GM12878 (cell line): ENCODE measurements at regions not wholly inside any gene's neighbourhood (a gene's known extent, or its start where the extent isn't known, plus 50 kb on each side); places are given as distances from the start of the nearest gene placed in this dataset.

Source experiments
- RFX5 ChIP-seq: IDR thresholded peaks from 2 replicates; pipeline ENCODE4 v1.6.1; 2011; ENCODE audit warnings: low read depth, low read length, improper control_type of control experiment
- ZNF274 ChIP-seq: IDR thresholded peaks from one replicate; pipeline ENCODE4 v1.8.0; 2011; ENCODE audit not compliant: insufficient read length, insufficient read depth
- ZNF622 ChIP-seq: fragments of 450-650 bp; IDR thresholded peaks from 2 replicates; pipeline ENCODE4 v1.6.1; 2017; ENCODE audit warnings: mild to moderate bottlenecking, inconsistent platforms
- TF ChIP-seq, protein P1 (sequence below): IDR thresholded peaks from 2 replicates; pipeline ENCODE4 v1.6.1; 2011; ENCODE audit warnings: low read depth, mild to moderate bottlenecking, low read length, moderate library complexity, borderline replicate concordance; ENCODE audit errors: extremely low read depth
- TF ChIP-seq, protein P2 (sequence below), 3 experiments: IDR thresholded peaks in 2 of 3; conservative IDR thresholded peaks in 1 of 3; 2 replicates each; pipeline ENCODE4 v1.5.1; 2011; ENCODE audit warnings: low read depth in 3 of 3, low read length in 3 of 3, mild to moderate bottlenecking in 3 of 3, control low read depth in 2 of 3, moderate library complexity in 2 of 3, inconsistent platforms in 1 of 3, mixed read lengths in 1 of 3; ENCODE audit not compliant: control insufficient read depth in 2 of 3, insufficient read depth in 1 of 3; ENCODE audit errors: extremely low read depth in 1 of 3
- TF ChIP-seq, protein P3 (sequence below): IDR thresholded peaks from 2 replicates; pipeline ENCODE4 v1.6.1; 2011; ENCODE audit warnings: borderline replicate concordance, low read depth, mild to moderate bottlenecking, moderate library complexity, mixed read lengths, low read length; ENCODE audit not compliant: insufficient read depth; ENCODE audit errors: extremely low read length

DNA sequence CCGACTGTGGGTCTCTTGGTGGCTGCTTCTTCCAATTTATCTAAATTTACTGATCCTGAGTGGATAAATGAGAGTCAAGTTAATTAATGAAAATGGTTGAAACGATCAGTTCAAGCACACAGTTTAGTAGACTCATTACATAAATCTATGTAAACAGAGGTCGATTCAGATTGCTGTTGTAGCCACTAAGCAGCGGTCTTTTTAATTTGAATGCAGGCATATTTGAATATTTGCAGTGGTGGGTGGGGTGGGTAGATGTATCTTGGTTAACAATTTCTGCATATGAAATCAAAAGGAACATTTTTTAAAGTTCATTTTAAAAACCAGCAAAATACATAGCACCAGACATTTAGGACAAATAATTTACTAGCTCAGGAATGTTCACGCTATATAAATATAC is 325.9 kb downstream of the KLF12 start:
- TF ChIP-seq, protein P1, sequence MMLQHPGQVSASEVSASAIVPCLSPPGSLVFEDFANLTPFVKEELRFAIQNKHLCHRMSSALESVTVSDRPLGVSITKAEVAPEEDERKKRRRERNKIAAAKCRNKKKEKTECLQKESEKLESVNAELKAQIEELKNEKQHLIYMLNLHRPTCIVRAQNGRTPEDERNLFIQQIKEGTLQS = no peak
- TF ChIP-seq, protein P2, sequence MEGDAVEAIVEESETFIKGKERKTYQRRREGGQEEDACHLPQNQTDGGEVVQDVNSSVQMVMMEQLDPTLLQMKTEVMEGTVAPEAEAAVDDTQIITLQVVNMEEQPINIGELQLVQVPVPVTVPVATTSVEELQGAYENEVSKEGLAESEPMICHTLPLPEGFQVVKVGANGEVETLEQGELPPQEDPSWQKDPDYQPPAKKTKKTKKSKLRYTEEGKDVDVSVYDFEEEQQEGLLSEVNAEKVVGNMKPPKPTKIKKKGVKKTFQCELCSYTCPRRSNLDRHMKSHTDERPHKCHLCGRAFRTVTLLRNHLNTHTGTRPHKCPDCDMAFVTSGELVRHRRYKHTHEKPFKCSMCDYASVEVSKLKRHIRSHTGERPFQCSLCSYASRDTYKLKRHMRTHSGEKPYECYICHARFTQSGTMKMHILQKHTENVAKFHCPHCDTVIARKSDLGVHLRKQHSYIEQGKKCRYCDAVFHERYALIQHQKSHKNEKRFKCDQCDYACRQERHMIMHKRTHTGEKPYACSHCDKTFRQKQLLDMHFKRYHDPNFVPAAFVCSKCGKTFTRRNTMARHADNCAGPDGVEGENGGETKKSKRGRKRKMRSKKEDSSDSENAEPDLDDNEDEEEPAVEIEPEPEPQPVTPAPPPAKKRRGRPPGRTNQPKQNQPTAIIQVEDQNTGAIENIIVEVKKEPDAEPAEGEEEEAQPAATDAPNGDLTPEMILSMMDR (IDR thresholded peaks at IDR 0.05 in 2 of 3, conservative IDR thresholded peaks at IDR 0.05 in 1 of 3; ENCODE audit: control insufficient read depth in 2 of 3, extremely low read depth in 1 of 3, insufficient read depth in 1 of 3, low read depth in 3 of 3, low read length in 3 of 3) = no peak
- no peak for TF ChIP-seq ZNF274
- TF ChIP-seq ZNF622 = no peak
- TF ChIP-seq RFX5 = no peak
- TF ChIP-seq, protein P3, sequence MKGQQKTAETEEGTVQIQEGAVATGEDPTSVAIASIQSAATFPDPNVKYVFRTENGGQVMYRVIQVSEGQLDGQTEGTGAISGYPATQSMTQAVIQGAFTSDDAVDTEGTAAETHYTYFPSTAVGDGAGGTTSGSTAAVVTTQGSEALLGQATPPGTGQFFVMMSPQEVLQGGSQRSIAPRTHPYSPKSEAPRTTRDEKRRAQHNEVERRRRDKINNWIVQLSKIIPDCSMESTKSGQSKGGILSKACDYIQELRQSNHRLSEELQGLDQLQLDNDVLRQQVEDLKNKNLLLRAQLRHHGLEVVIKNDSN = no peak
